WTC11 (cell line): ENCODE measurements at regions not wholly inside any gene's neighbourhood (a gene's known extent, or its start where the extent isn't known, plus 50 kb on each side); places are given as distances from the start of the nearest gene placed in this dataset.

Experiments used
- ATAC-seq: fragments of 200-7000 bp; cut with Tn5 transposase; 2 replicates; pipeline ENCODE4 v1.10.0; 2021; ENCODE audit warnings: mild to moderate bottlenecking, moderate library complexity
- CTCF ChIA-PET: fragments of 300-600 bp; sonication (Branson Sonifier 250); formaldehyde crosslinking; loops from one replicate; lab custom pipeline; 2021; ENCODE audit warnings: antibody characterized with exemption; lab: Charles Lee
- POLR2A ChIA-PET: fragments of 350-600 bp; sonication (Branson Sonifier 250); formaldehyde crosslinking; loops from one replicate; lab custom pipeline; 2021; ENCODE audit warnings: antibody characterized with exemption; lab: Charles Lee
- DNase-seq: peaks from one replicate; pipeline ENCODE4 v3.0.0; 2021; ENCODE audit warnings: low spot score
- H3K27ac Mint-ChIP-seq: 2 replicates; pipeline ENCODE4 v1.8.0; 2021; ENCODE audit warnings: mixed read lengths
- H3K27me3 Mint-ChIP-seq: 2 replicates; pipeline ENCODE4 v1.8.0; 2021; ENCODE audit warnings: low read depth, mild to moderate bottlenecking, moderate library complexity, mixed read lengths
- H3K36me3 Mint-ChIP-seq: 2 replicates; pipeline ENCODE4 v1.8.0; 2021; ENCODE audit warnings: mixed read lengths
- H3K4me1 Mint-ChIP-seq: 2 replicates; pipeline ENCODE4 v1.8.0; 2022; ENCODE audit warnings: mixed read lengths
- H3K4me3 Mint-ChIP-seq: 2 replicates; pipeline ENCODE4 v1.8.0; 2021; ENCODE audit warnings: mild to moderate bottlenecking, moderate library complexity, mixed read lengths
- H3K9me3 Mint-ChIP-seq: 2 replicates; pipeline ENCODE4 v1.8.0; 2021; ENCODE audit warnings: mixed read lengths
- CBFB ChIP-seq: sonication (generic); formaldehyde crosslinking; IDR thresholded peaks from 2 replicates; pipeline ENCODE4 v1.8.1; 2022; ENCODE audit warnings: mild to moderate bottlenecking, low read depth, missing genetic modification reagents
- ELF4 ChIP-seq: sonication (generic); formaldehyde crosslinking; IDR thresholded peaks from 2 replicates; pipeline ENCODE4 v1.8.1; 2022; ENCODE audit warnings: low read depth, mild to moderate bottlenecking, moderate library complexity, missing genetic modification reagents
- ETV6 ChIP-seq: sonication (generic); formaldehyde crosslinking; IDR thresholded peaks from 2 replicates; pipeline ENCODE4 v1.8.1; 2022; ENCODE audit warnings: mild to moderate bottlenecking, missing genetic modification reagents
- FOXK1 ChIP-seq: sonication (generic); formaldehyde crosslinking; IDR thresholded peaks from 2 replicates; pipeline ENCODE4 v1.8.0; 2022; ENCODE audit warnings: mild to moderate bottlenecking, moderate library complexity, missing genetic modification reagents
- IRF2 ChIP-seq: sonication (generic); formaldehyde crosslinking; IDR thresholded peaks from 2 replicates; pipeline ENCODE4 v1.8.0; 2022; ENCODE audit warnings: low read depth, missing genetic modification reagents, borderline replicate concordance
- NR1H2 ChIP-seq: sonication (generic); formaldehyde crosslinking; IDR thresholded peaks from 2 replicates; pipeline ENCODE4 v1.9.0; 2021; ENCODE audit warnings: mild to moderate bottlenecking, moderate library complexity, missing genetic modification reagents
- NR3C1 ChIP-seq: sonication (generic); formaldehyde crosslinking; conservative IDR thresholded peaks from 2 replicates; pipeline ENCODE4 v1.8.1; 2023; ENCODE audit warnings: low read depth, mild to moderate bottlenecking, missing genetic modification reagents
- OVOL2 ChIP-seq: fragments of 250-450 bp; sonication (Bioruptor Pico); IDR thresholded peaks from 2 replicates; pipeline ENCODE4 v1.9.0; 2021; ENCODE audit warnings: mild to moderate bottlenecking, borderline replicate concordance
- RELA ChIP-seq: sonication (generic); formaldehyde crosslinking; IDR thresholded peaks from 2 replicates; pipeline ENCODE4 v1.8.1; 2022; ENCODE audit warnings: missing genetic modification reagents, mild to moderate bottlenecking, borderline replicate concordance
- TCF7 ChIP-seq: sonication (generic); formaldehyde crosslinking; IDR thresholded peaks from 2 replicates; pipeline ENCODE4 v1.8.0; 2022; ENCODE audit warnings: mild to moderate bottlenecking, low read depth, missing genetic modification reagents, moderate library complexity
- ZNF232 ChIP-seq: sonication (generic); formaldehyde crosslinking; IDR thresholded peaks from 2 replicates; pipeline ENCODE4 v1.8.0; 2022; ENCODE audit warnings: mild to moderate bottlenecking, missing genetic modification reagents
- ZNF423 ChIP-seq: fragments of 250-450 bp; sonication (Bioruptor Pico); IDR thresholded peaks from 2 replicates; pipeline ENCODE4 v2.1.2; 2022; ENCODE audit warnings: mild to moderate bottlenecking, moderate library complexity
- ZNF671 ChIP-seq: fragments of 250-450 bp; sonication (Bioruptor Pico); IDR thresholded peaks from 2 replicates; pipeline ENCODE4 v1.8.0; 2021; ENCODE audit warnings: mild to moderate bottlenecking
- TF ChIP-seq, protein P1 (sequence below): sonication (generic); formaldehyde crosslinking; IDR thresholded peaks from 2 replicates; pipeline ENCODE4 v1.8.1; 2023; ENCODE audit warnings: mild to moderate bottlenecking, missing genetic modification reagents, borderline replicate concordance
- TF ChIP-seq, protein P2 (sequence below): sonication (generic); formaldehyde crosslinking; IDR thresholded peaks from 2 replicates; pipeline ENCODE4 v1.8.0; 2023; ENCODE audit warnings: missing genetic modification reagents, mild to moderate bottlenecking, borderline replicate concordance
- TF ChIP-seq, protein P3 (sequence below): sonication (generic); formaldehyde crosslinking; IDR thresholded peaks from 2 replicates; pipeline ENCODE4 v1.8.1; 2023; ENCODE audit warnings: mild to moderate bottlenecking, missing genetic modification reagents, moderate library complexity
- TF ChIP-seq, protein P4 (sequence below): sonication (generic); formaldehyde crosslinking; IDR thresholded peaks from 2 replicates; pipeline ENCODE4 v1.8.0; 2022; ENCODE audit warnings: mild to moderate bottlenecking, missing genetic modification reagents
- TF ChIP-seq, protein P5 (sequence below): fragments of 250-450 bp; sonication (Bioruptor Pico); IDR thresholded peaks from 2 replicates; pipeline ENCODE4 v1.9.0; 2021; ENCODE audit warnings: mild to moderate bottlenecking
- TF ChIP-seq, protein P6 (sequence below): fragments of 250-450 bp; sonication (Bioruptor Pico); conservative IDR thresholded peaks from 2 replicates; pipeline ENCODE4 v1.9.0; 2021; ENCODE audit warnings: mild to moderate bottlenecking

DNA sequence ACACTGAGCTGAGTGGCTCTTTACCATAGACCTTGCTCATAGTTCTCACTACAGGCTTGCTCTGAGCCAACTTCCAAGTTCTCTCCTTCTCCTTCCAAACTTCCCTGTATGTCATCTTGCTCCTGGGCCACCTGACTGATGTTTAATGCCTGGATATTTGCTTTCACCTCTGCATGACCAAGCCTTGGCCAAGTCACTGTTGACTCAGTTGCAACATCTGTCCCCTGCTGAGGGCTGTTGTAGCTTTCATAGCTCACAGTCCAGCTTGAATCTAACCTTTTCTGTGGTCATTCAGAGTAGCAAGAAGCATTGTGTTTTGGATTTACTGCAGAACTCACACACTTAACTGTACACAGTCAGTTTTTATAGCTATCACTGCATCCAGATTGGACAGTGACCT lies 171.8 kb upstream of the ROPN1 start (continued):
- TF ChIP-seq, protein P1, sequence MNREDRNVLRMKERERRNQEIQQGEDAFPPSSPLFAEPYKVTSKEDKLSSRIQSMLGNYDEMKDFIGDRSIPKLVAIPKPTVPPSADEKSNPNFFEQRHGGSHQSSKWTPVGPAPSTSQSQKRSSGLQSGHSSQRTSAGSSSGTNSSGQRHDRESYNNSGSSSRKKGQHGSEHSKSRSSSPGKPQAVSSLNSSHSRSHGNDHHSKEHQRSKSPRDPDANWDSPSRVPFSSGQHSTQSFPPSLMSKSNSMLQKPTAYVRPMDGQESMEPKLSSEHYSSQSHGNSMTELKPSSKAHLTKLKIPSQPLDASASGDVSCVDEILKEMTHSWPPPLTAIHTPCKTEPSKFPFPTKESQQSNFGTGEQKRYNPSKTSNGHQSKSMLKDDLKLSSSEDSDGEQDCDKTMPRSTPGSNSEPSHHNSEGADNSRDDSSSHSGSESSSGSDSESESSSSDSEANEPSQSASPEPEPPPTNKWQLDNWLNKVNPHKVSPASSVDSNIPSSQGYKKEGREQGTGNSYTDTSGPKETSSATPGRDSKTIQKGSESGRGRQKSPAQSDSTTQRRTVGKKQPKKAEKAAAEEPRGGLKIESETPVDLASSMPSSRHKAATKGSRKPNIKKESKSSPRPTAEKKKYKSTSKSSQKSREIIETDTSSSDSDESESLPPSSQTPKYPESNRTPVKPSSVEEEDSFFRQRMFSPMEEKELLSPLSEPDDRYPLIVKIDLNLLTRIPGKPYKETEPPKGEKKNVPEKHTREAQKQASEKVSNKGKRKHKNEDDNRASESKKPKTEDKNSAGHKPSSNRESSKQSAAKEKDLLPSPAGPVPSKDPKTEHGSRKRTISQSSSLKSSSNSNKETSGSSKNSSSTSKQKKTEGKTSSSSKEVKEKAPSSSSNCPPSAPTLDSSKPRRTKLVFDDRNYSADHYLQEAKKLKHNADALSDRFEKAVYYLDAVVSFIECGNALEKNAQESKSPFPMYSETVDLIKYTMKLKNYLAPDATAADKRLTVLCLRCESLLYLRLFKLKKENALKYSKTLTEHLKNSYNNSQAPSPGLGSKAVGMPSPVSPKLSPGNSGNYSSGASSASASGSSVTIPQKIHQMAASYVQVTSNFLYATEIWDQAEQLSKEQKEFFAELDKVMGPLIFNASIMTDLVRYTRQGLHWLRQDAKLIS (CRISPR knock-in tag): no peak
- TF ChIP-seq, protein P2, sequence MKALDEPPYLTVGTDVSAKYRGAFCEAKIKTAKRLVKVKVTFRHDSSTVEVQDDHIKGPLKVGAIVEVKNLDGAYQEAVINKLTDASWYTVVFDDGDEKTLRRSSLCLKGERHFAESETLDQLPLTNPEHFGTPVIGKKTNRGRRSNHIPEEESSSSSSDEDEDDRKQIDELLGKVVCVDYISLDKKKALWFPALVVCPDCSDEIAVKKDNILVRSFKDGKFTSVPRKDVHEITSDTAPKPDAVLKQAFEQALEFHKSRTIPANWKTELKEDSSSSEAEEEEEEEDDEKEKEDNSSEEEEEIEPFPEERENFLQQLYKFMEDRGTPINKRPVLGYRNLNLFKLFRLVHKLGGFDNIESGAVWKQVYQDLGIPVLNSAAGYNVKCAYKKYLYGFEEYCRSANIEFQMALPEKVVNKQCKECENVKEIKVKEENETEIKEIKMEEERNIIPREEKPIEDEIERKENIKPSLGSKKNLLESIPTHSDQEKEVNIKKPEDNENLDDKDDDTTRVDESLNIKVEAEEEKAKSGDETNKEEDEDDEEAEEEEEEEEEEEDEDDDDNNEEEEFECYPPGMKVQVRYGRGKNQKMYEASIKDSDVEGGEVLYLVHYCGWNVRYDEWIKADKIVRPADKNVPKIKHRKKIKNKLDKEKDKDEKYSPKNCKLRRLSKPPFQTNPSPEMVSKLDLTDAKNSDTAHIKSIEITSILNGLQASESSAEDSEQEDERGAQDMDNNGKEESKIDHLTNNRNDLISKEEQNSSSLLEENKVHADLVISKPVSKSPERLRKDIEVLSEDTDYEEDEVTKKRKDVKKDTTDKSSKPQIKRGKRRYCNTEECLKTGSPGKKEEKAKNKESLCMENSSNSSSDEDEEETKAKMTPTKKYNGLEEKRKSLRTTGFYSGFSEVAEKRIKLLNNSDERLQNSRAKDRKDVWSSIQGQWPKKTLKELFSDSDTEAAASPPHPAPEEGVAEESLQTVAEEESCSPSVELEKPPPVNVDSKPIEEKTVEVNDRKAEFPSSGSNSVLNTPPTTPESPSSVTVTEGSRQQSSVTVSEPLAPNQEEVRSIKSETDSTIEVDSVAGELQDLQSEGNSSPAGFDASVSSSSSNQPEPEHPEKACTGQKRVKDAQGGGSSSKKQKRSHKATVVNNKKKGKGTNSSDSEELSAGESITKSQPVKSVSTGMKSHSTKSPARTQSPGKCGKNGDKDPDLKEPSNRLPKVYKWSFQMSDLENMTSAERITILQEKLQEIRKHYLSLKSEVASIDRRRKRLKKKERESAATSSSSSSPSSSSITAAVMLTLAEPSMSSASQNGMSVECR: no peak
- TF ChIP-seq ZNF232 (CRISPR knock-in tag) (no peak), ETV6 (CRISPR knock-in tag) (no peak), TCF7 (CRISPR knock-in tag) (no peak), ZNF671 (CRISPR knock-in tag) (no peak)
- TF ChIP-seq, protein P3, sequence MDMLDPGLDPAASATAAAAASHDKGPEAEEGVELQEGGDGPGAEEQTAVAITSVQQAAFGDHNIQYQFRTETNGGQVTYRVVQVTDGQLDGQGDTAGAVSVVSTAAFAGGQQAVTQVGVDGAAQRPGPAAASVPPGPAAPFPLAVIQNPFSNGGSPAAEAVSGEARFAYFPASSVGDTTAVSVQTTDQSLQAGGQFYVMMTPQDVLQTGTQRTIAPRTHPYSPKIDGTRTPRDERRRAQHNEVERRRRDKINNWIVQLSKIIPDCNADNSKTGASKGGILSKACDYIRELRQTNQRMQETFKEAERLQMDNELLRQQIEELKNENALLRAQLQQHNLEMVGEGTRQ (CRISPR knock-in tag): no peak
- TF ChIP-seq, all 79 proteins: peak for 0

DNA sequence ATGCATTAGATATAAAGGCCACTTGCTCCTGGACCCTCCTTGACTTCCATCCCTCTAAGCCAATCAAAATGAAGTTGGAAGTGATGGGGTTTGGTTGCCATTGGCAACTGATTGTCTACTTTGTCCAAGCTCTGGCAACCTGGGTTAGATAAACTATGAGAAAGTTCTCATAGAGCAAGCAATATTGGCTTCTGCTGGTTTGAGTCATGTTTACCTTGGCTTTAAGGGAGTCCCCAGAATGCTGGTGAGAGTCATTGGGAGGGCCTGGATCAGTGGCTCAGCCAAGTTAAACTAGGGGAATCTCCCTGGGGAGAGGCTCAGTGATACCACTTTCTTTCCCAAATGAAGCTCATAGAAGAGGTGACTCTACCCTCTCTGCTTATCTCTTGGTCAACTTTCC lies 176.3 kb upstream of the ROPN1 start:
- Mint-ChIP-seq H3K9me3 (no peaks in the 10 kb centered on the region), H3K36me3 (no peaks in the 10 kb centered on the region), H3K27ac (no peak overlapping the region), H3K4me1 (no peaks in the 10 kb centered on the region), H3K27me3 (no peaks in the 10 kb centered on the region), H3K4me3 (no peak overlapping the region)
- POLR2A ChIA-PET: no interaction called here
- TF ChIP-seq, protein P4, sequence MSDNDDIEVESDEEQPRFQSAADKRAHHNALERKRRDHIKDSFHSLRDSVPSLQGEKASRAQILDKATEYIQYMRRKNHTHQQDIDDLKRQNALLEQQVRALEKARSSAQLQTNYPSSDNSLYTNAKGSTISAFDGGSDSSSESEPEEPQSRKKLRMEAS: no peak
- TF ChIP-seq ZNF423 (no peak), OVOL2 (CRISPR knock-in tag) (no peak), CBFB (CRISPR knock-in tag) (no peak), RELA (no peak), FOXK1 (CRISPR knock-in tag) (no peak), TCF7 (CRISPR knock-in tag) (no peak), NR1H2 (CRISPR knock-in tag) (no peak), ELF4 (no peak), NR3C1 (no peak), IRF2 (no peak)
- TF ChIP-seq, protein P5, sequence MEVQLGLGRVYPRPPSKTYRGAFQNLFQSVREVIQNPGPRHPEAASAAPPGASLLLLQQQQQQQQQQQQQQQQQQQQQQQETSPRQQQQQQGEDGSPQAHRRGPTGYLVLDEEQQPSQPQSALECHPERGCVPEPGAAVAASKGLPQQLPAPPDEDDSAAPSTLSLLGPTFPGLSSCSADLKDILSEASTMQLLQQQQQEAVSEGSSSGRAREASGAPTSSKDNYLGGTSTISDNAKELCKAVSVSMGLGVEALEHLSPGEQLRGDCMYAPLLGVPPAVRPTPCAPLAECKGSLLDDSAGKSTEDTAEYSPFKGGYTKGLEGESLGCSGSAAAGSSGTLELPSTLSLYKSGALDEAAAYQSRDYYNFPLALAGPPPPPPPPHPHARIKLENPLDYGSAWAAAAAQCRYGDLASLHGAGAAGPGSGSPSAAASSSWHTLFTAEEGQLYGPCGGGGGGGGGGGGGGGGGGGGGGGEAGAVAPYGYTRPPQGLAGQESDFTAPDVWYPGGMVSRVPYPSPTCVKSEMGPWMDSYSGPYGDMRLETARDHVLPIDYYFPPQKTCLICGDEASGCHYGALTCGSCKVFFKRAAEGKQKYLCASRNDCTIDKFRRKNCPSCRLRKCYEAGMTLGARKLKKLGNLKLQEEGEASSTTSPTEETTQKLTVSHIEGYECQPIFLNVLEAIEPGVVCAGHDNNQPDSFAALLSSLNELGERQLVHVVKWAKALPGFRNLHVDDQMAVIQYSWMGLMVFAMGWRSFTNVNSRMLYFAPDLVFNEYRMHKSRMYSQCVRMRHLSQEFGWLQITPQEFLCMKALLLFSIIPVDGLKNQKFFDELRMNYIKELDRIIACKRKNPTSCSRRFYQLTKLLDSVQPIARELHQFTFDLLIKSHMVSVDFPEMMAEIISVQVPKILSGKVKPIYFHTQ (CRISPR knock-in tag): no peak
- TF ChIP-seq, protein P6, sequence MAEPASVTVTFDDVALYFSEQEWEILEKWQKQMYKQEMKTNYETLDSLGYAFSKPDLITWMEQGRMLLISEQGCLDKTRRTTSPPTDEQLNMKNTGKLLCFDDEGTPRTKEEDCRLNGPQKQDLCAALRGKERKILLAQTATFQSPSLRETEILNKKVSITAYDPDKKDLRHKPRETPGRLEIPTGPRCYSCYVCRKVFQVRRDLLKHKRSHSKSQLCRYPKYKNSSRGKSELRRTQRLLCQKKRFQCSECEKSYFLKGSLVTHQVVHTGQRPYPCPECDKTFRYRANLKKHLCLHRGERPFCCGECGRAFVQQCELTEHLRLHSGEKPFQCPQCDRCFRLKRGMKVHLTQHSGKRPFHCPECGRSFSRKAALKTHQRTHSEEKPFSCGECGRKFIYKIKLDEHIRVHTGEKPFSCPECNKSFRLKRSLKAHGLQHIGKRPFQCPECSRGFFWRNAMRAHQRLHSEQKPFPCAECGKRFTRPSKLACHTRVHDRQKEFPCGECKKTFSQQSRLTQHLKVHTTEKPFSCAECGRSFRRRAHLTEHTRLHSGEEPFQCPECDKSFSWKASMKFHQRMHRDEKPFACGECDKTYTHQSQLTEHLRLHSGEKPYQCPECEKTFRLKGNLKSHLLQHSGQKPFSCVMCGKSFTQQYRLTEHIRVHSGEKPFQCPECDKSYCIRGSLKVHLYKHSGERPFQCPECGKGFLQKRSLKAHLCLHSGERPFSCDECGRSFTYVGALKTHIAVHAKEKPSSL (CRISPR knock-in tag): no peak
- ATAC-seq (no peak), DNase-seq (no peak)
- CTCF ChIA-PET: no interaction called here
